Heart right ventricle (tissue), 16 donors: ENCODE measurements at regions not wholly inside any gene's neighbourhood (a gene's known extent, or its start where the extent isn't known, plus 50 kb on each side); places are given as distances from the start of the nearest gene placed in this dataset.

Source experiments
- ATAC-seq, 8 donors: fragments of 200-7000 bp; cut with Tn5 transposase; one replicate each; pipeline ENCODE4 v1.9.1; 2020; ENCODE audit warnings: mild to moderate bottlenecking in 8 of 8, moderate library complexity in 8 of 8, moderate number of reproducible peaks in 1 of 8
- DNase-seq, 2 donors: peaks; one replicate each; pipeline ENCODE4 v3.0.0-alpha.2; 2020
- H3K27ac ChIP-seq, 10 donors: fragments of 200-600 bp; sonication (generic) in 2 of 10; one replicate each; pipeline versions ENCODE4 v1.5.0 to v1.8.0; 2020 to 2022; ENCODE audit warnings: mild to moderate bottlenecking in 3 of 10
- H3K27me3 ChIP-seq, 7 donors: fragments of 200-600 bp; one replicate each; pipeline ENCODE4 v1.8.0; 2021 to 2022; ENCODE audit warnings: mild to moderate bottlenecking in 2 of 7
- H3K36me3 ChIP-seq, 9 donors: fragments of 200-600 bp; sonication (generic) in 1 of 9; one replicate each; pipeline versions ENCODE4 v1.5.0 to v1.8.0; 2020 to 2022; ENCODE audit warnings: mild to moderate bottlenecking in 2 of 9
- H3K4me1 ChIP-seq, 9 donors: fragments of 200-600 bp; sonication (generic) in 1 of 9; one replicate each; pipeline versions ENCODE4 v1.5.0 to v1.8.0; 2020 to 2022; ENCODE audit warnings: mild to moderate bottlenecking in 4 of 9
- H3K4me3 ChIP-seq, 10 donors: fragments of 200-600 bp; sonication (generic) in 2 of 10; one replicate each; pipeline versions ENCODE4 v1.5.0 to v1.8.0; 2020 to 2022; ENCODE audit warnings: mild to moderate bottlenecking in 7 of 10, moderate library complexity in 2 of 10
- H3K9me3 ChIP-seq, 11 donors: fragments of 200-600 bp in 10 of 11; sonication (generic) in 2 of 11; one replicate each; pipeline versions ENCODE4 v1.5.0 to v1.8.0; 2013 to 2022; ENCODE audit warnings: mild to moderate bottlenecking in 2 of 11, control low read depth in 1 of 11, moderate library complexity in 1 of 11
- WGBS, 2 donors: extraction: QIAGEN DNeasy Blood & Tissue Kit; methylation state at CpG; one replicate each; pipeline ENCODE4 v1.1.7; 2013; ENCODE audit warnings: inconsistent platforms in 1 of 2; 5-methylcytosine and 5-hydroxymethylcytosine counted together
- intact Hi-C, 10 donors: fragments of 100-400 bp; cut with DNase I; formaldehyde crosslinking; loops; one replicate each; pipeline versions ENCODE4 v1.11.1 to v1.14.2; 2022
- TF ChIP-seq, protein P1 (sequence below), 9 donors: fragments of 200-600 bp; sonication (generic) in 2 of 9; IDR thresholded peaks; one replicate each; pipeline versions ENCODE4 v1.5.0 to v1.8.0; 2021 to 2022; ENCODE audit warnings: antibody characterized with exemption in 9 of 9, mild to moderate bottlenecking in 5 of 9, moderate library complexity in 1 of 9
- donor health status: Arrhythmogenic right ventricular cardiomyopathy.
- donor health status: ischemic (EF 13 %, LVEDD 7.1; RV severe dilation, severe dysfunction).
- donor health status: healthy with polysubstance abuse.
- donor health status: DM: no; HTN: yes; CAD: no.
- donor health status: DM: no; HTN: no; CAD: no.
- donor health status: ischemic (EF 25% LVEDD 6.9; RV normal size, moderate dysfunction).
- donor health status: ischemic (EF 25% LVEDD 5.7; RV mildly dilated, moderate dysfunction).
- donor health status: healthy.
- donor health status: DM: yes; HTN: yes; CAD: no.
- donor health status: Ischemic cardiomyopathy.
- donor health status: ischemic (EF 35%, LVEDD 5.7; RV mildly dilated, moderate dysfunction).
- donor health status: nonischemic (EF 11% LVEDD 7.7; RV severe dilation, severe dysfunction).
- donor health status: DM: yes; HTN: yes; CAD: no.
- donor health status: PGD.
- donor health status: ischemic (EF 29% LVEDD 5.4; RV normal size, mild dysfunction).
- donor health status: nonischemic (EF 23%, LVEDD 6.1; RV moderate dilation, normal function).

DNA sequence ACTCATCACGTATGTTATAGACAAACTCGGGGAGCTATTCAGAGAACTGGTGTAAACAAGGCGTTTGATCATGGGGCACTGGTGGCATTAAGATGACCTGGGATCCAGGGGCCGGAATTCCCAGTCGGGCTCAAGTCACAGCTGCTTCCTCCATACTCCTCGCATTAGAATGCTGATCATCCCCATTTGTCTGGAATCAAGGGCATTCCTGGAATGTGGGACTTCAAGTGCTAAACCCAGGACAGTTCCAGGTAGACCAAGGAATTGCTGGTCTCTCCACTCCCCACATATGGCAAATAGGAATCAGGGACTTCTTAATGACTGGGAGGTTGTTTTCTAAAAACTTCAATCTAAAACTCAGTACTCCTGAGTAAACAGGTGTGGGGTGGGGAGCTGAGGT, 355.7 kb upstream of the RAB6C start:
- intact Hi-C loops = no loop called here
- H3K9me3 ChIP-seq = peaks cover 0 to 3% (median 0%) of the 10 kb centered on the region in 11 donors
- no peaks in the 10 kb centered on the region for H3K4me1 ChIP-seq
- 77 to 85% methylated on average over 6 of the region's 6 CpGs for WGBS, 2 donors
- H3K27me3 ChIP-seq = peaks cover 0 to 8% (median 0%) of the 10 kb centered on the region in 7 donors
- ATAC-seq (no peak), DNase-seq (no peak)
- H3K36me3 ChIP-seq = no peaks in the 10 kb centered on the region
- TF ChIP-seq, protein P1, sequence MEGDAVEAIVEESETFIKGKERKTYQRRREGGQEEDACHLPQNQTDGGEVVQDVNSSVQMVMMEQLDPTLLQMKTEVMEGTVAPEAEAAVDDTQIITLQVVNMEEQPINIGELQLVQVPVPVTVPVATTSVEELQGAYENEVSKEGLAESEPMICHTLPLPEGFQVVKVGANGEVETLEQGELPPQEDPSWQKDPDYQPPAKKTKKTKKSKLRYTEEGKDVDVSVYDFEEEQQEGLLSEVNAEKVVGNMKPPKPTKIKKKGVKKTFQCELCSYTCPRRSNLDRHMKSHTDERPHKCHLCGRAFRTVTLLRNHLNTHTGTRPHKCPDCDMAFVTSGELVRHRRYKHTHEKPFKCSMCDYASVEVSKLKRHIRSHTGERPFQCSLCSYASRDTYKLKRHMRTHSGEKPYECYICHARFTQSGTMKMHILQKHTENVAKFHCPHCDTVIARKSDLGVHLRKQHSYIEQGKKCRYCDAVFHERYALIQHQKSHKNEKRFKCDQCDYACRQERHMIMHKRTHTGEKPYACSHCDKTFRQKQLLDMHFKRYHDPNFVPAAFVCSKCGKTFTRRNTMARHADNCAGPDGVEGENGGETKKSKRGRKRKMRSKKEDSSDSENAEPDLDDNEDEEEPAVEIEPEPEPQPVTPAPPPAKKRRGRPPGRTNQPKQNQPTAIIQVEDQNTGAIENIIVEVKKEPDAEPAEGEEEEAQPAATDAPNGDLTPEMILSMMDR (IDR thresholded peaks at IDR 0.05) = no peak
- H3K27ac ChIP-seq = no peak overlapping the region
- H3K4me3 ChIP-seq = no peak overlapping the region

- Histone ChIP-seq H3K27me3 (no peaks in the 10 kb centered on the region), H3K27ac (no peak overlapping the region), H3K4me1 (no peaks in the 10 kb centered on the region), H3K36me3 (no peaks in the 10 kb centered on the region), H3K9me3 (peaks cover 0 to 12% (median 0%) of the 10 kb centered on the region in 11 donors), H3K4me3 (no peak overlapping the region)
- WGBS, 2 donors = 84 to 86% methylated on average over 9 of the region's 9 CpGs
- no peak for ATAC-seq
- intact Hi-C loops = no loop called here
- no peak for DNase-seq
- TF ChIP-seq, protein P1 (IDR thresholded peaks at IDR 0.05) = no peak
These were observed 352.0 kb upstream of the RAB6C start for GRCh38 chr2:129627437-129627836.

DNA sequence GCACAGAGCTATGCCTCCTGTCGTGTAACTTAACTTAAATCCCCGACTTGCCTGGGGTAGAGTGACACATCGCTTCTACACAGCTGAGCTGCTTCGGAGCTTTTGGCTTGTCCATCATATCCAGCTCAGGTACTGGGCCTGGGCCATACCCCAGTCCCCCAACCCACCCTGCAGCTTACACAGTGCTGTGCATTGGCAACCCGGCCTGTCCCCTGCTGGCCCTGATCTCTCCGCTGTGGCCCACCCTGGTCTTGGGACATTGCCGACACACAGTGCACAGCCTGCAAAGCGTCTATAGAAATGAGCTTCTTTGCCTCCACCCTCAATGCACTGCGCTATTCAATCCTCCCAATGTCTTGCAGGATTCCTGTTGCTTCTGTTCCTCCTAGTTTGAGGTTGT, 342.8 kb upstream of the RAB6C start:
- ATAC-seq = no peak
- TF ChIP-seq, protein P1 (IDR thresholded peaks at IDR 0.05) = no peak

DNA sequence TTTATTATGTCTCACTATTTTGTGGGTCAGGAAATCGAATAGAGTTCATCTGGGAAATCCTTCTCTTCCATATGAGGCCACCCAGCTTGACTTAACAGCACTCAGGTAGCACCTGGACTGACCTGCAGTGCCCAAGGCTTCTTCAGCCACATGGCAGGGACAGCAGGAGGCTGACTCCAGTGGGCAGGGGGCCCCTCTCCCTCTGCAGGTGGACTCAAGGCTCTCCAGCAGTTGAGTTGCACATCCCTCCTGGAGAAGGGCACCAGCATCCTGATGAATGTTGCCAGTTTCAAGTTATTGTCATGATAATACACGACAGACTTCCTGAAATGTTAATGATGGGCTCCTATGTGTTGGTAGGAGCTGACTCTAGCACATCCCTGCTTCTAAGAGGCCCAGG, 338.1 kb upstream of the RAB6C start:
- WGBS, 2 donors = 56 to 61% methylated on average over 2 of the region's 2 CpGs
- H3K27ac ChIP-seq = no peak overlapping the region
- H3K27me3 ChIP-seq = peaks cover 0 to 6% (median 0%) of the 10 kb centered on the region in 7 donors
- H3K4me1 ChIP-seq = no peaks in the 10 kb centered on the region
- no peaks in the 10 kb centered on the region for H3K36me3 ChIP-seq
- DNase-seq (no peak), ATAC-seq (no peak)
- H3K9me3 ChIP-seq = no peaks in the 10 kb centered on the region
- no peak overlapping the region for H3K4me3 ChIP-seq
- intact Hi-C loops = no loop called here
- TF ChIP-seq, protein P1 (IDR thresholded peaks at IDR 0.05) = no peak

More for the DNA sequence above, 342.8 kb upstream of the RAB6C start:
- Histone ChIP-seq H3K4me1 (no peaks in the 10 kb centered on the region), H3K9me3 (no peaks in the 10 kb centered on the region), H3K36me3 (no peaks in the 10 kb centered on the region), H3K27me3 (peaks cover 0 to 4% (median 0%) of the 10 kb centered on the region in 7 donors), H3K27ac (no peak overlapping the region), H3K4me3 (no peak overlapping the region)
- no peak for DNase-seq
- intact Hi-C loops = loop anchor here in 1 of 10 donors (5.0 kb wide), 1 partner anchor 46 kb away; no protein-coding TSS in a partner anchor
- WGBS, 2 donors = 94 to 95% methylated on average over 9 of the region's 9 CpGs
